ENCODE measurements at regions not wholly inside any gene's neighbourhood (a gene's known extent, or its start where the extent isn't known, plus 50 kb on each side); places are given as distances from the start of the nearest gene placed in this dataset.
"Not testable (repeated sequence)": the region's sequence is repeated elsewhere in the genome, so short reads cannot be mapped to it uniquely, and the experiment has no call there.

- no peak for DNase-seq
Observed at GRCh38 chr13:24563087-24563486, 50.5 kb upstream of the PARP4 start.

GRCh38 chr13:24563971-24564370, 51.4 kb upstream of the PARP4 start:
- not testable (repeated sequence) for DNase-seq

GRCh38 chr13:24564881-24565280, 52.3 kb upstream of the PARP4 start:
- no peak for DNase-seq

- DNase-seq = not testable (repeated sequence)
Observed at GRCh38 chr13:24567593-24567992, 55.0 kb upstream of the PARP4 start.

GRCh38 chr13:24574847-24575246, 62.3 kb upstream of the PARP4 start:
- DNase-seq = no peak

GRCh38 chr13:24580315-24580714, 67.7 kb upstream of the PARP4 start:
- DNase-seq = not testable (repeated sequence)

GRCh38 chr13:24581578-24581977, 69.0 kb upstream of the PARP4 start:
- DNase-seq = not testable (repeated sequence)

- DNase-seq = not testable (repeated sequence)
Observed at GRCh38 chr13:24591697-24592096, 79.1 kb upstream of the PARP4 start.

- DNase-seq = not testable (repeated sequence)
Observed at GRCh38 chr13:24597906-24598670, 82.1 kb upstream of the ATP12A start.

GRCh38 chr13:24599019-24599791, 81.0 kb upstream of the ATP12A start:
- DNase-seq = not testable (repeated sequence)

GRCh38 chr13:24605923-24606372, 74.3 kb upstream of the ATP12A start:
- DNase-seq = no peak

- DNase-seq = no peak
Observed at GRCh38 chr13:24606486-24607170, 73.6 kb upstream of the ATP12A start.

- DNase-seq = no peak
Observed at GRCh38 chr13:24610956-24611355, 69.3 kb upstream of the ATP12A start.

GRCh38 chr13:24612726-24613125, 67.5 kb upstream of the ATP12A start:
- DNase-seq = no peak

GRCh38 chr13:24613128-24613527, 67.1 kb upstream of the ATP12A start:
- no peak for DNase-seq

- DNase-seq = no peak
Observed at GRCh38 chr13:24613755-24614154, 66.5 kb upstream of the ATP12A start.

GRCh38 chr13:24614306-24615080, 65.7 kb upstream of the ATP12A start:
- no peak for DNase-seq

- DNase-seq = no peak
Observed at GRCh38 chr13:24615114-24615513, 65.1 kb upstream of the ATP12A start.

- no peak for DNase-seq
Observed at GRCh38 chr13:24615911-24616472, 64.2 kb upstream of the ATP12A start.

GRCh38 chr13:24616514-24616913, 63.7 kb upstream of the ATP12A start:
- no peak for DNase-seq
